ENCODE measurements at regions not wholly inside any gene's neighbourhood (a gene's known extent, or its start where the extent isn't known, plus 50 kb on each side); places are given as distances from the start of the nearest gene placed in this dataset.
"Not testable (repeated sequence)": the region's sequence is repeated elsewhere in the genome, so short reads cannot be mapped to it uniquely, and the experiment has no call there.

DNA sequence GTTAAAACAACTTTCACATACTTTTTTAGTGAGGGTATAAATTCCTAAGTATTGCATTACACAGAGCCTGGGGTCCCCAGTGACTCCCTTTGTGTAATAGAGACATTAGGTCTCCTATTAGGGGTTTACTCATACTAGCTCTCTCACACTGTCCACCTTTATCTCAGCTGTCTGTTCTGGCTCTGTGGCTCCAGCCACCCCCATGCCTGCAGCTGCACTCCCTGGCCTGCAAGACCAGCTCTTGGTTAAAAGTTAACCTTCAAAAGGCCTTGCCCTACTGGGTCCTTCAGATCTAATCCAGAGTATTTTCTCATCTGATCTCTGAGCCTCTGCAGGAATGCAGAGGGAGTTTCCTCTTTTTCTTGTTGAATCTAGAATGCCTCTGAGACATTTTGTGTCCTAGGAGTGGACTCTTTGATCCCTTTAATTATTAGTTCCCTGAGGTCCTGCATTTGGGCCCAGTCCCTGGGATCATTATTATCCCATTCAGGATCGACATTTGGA, 280.9 kb downstream of the PYDC2 start:
- not testable (repeated sequence) for DNase-seq (ENCODE audit: low spot score)

DNA sequence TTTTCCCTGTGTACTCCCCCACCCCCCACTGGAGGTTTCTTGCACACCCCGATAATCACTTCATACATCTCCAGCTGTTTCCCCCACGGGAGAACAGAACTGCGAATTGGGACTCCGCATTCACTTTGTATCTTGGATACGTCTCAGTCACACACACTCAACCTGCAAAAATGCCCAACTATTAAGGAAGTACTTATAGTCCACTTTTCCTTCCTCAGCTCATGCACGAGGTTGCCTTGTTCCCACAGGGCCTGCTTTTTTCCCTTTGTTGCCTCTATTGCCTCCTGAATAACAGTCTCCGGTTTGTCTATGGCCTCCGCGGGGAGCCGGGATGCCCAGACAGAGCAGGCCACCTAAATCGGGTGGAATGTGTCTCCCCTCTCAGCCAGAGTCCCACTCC, 282.3 kb downstream of the PYDC2 start:
- no peak for DNase-seq (ENCODE audit: low spot score)

GRCh38 chr3:191750618-191751017, 289.7 kb downstream of the PYDC2 start:
- no peak for DNase-seq (ENCODE audit: low spot score)

DNA sequence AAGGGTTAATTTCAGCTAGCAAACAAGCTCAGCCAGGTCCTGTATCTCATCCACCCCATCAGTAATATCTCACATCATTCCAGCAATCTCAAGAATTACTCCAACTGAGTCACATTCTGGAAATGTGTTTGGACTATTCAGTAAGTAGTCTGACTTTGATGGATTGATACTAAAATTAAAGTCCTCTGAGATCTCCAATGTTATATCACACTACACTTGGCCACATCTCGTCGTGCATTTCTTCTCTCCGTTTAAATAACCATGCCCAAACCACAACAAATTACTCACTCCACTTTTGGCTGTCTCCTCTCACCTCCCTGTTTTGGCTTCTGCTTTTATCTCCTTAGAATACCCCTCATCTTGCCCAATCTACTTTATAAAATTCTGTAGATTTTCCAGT, 292.2 kb downstream of the PYDC2 start:
- no peak for DNase-seq (ENCODE audit: low spot score)

GRCh38 chr3:191761906-191762305, 300.9 kb downstream of the PYDC2 start:
- DNase-seq (ENCODE audit: low spot score), result no peak

- DNase-seq (ENCODE audit: low spot score), result peak; percentile 87
Measured at GRCh38 chr3:191762323-191762960, 301.5 kb downstream of the PYDC2 start.

DNA sequence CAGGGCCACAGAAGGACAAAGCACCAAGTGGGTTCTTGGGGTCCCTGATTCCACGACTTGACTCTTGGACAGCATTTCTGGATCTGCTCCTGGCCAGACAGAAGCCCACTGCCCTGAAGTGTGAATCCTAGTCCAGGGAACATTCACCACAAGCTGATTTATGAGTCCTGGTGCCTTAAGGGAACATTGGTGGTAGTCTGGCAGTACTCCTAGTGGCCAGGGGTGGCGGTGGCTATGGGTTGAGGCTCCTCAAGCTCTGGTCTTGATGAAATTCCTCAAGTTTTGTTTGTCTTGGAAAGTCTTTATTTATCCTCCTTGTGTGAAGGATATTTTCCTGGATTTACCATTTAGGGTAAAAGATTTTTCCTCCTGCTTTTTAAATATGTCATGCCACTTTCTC, 307.5 kb downstream of the PYDC2 start:
- no peak for DNase-seq (ENCODE audit: low spot score)

DNA sequence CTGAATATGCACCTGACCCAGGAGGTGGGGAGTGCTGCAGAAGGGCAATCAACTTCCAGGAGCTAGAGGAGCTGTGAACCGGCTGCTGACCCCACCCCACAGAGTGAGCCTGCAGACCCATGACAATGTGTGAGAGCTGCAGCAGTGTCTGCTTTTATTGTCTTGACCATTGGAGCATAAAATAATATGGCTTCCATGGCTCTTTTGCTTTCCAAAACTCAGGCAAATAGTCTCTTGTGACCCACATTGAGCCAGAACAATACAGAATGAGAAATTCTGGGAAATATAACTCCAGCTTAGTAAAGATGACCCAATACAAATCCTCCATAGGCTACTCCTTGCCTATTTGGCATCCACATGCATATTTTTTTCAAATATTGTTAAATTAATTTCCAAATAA, 309.6 kb downstream of the PYDC2 start:
- DNase-seq (ENCODE audit: low spot score), result no peak

GRCh38 chr3:191774485-191774884, 313.5 kb downstream of the PYDC2 start:
- peak; percentile 89 for DNase-seq (ENCODE audit: low spot score)

DNA sequence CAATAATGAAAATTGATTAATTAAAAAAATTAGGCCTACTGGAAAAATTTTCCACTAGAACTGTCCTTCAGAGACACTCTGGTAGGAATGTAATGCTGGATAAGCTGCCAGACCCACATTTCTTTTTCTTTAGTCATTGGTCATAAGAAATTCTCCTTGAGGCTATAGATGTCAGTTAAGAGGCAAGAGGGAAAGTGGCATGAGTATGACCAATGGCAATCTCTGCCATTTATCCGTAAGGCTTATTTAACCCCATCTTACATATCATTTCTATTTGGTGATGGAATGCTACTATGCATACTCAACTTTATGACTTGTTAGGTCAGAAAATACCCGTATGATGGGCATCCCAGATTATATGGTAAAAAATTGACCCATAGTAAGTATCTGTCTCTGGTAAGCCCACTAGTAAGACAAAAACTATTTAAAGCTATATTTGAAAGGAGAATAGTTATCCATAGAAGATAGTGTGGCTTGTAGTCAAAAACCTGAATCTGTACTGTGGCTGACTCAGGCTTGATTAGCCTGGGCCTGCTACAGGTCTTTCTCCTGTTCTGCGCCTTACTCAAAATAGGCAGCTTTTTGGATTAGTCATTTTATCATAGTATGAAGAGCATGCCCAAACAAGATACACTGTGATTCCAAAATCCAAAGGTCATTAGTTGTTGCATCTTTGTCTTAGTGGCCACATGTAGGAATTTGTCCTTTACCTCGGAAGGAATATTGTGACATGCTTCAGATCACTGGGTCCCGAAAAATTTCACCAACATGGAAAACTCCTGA, 314.7 kb downstream of the PYDC2 start:
- DNase-seq (ENCODE audit: low spot score), result peak; percentile 26

DNA sequence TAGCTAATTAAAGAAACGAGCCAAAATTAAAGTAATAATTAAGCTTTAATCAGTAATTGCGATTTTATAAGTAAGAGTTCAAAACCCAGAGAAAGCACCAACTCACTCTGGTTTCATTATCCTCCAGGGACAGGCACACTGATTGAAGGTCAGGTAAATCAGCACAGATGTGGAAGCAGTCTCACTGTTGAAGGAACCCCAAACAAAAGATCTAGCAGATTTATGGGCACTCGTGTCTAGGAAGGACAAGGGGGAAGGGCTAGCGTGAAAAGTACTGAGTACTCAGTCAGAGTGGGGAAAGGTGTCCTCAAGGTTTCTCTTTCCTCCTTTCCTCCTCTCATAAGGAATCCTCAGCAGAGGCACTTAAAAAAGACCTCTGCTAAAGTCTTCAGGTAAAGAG, 320.1 kb downstream of the PYDC2 start:
- DNase-seq (ENCODE audit: low spot score), result no peak

GRCh38 chr3:191783024-191783423, 322.1 kb downstream of the PYDC2 start:
- DNase-seq (ENCODE audit: low spot score), result no peak

DNA sequence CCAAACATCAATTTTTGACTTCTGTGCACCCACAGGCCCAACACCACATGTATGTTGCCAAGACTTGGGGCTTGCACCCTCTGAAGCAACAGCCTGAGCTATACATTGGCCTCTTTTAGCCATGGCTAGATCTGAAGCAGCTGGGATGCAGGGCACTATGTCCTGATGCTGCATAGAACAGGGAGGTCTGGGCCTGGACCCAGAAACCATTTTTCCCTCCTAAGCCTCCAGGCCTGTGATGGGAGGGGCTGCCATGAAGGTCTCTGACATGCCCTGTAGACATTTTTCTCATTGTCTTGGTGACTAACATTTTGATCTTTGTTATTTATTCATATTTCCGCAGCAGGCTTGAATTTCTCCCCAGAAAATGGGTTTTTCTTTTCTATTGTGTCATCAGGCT, 330.0 kb downstream of the PYDC2 start:
- DNase-seq (ENCODE audit: low spot score), result no peak

- no peak for DNase-seq (ENCODE audit: low spot score)
Measured at GRCh38 chr3:191792580-191792979, 331.6 kb downstream of the PYDC2 start.

DNA sequence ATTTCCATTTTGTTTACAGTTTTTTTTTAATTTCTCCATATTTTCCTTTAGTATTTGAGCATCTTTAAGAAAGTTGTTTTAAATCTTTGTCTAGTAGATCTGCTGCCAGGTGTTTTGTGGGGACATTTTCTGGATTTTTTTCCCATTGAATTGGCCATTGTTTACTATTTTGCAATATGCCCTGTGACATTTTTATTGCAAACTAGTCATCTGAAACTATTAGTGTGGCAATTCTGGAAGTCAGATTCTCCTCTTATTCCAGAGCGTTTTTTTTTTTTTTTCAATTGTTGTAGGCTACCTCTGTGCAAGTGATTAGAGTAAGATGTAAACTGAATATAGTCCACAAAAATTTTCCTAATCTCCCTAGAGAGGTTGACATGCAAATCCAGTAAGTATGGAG, 334.2 kb downstream of the PYDC2 start:
- DNase-seq (ENCODE audit: low spot score), result no peak

DNA sequence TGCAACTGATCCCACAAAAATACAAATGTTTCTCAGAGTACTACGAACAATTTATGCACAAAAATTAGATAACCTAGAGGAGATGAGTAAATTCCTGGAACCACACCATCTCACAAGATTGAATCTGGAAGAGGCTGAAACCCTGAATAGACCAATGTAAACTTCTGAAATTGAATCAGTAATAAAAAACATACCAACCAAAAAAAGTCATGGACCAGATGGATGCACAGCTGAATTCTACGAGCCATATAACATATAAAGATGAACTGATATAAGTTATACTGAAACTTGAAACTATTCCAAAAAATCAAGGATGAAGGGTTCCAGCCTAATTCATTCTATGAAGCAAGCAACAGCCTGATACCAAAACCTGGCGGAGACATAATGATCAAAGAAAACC, 336.3 kb downstream of the PYDC2 start:
- no peak for DNase-seq (ENCODE audit: low spot score)

GRCh38 chr3:191802671-191803070, 341.7 kb downstream of the PYDC2 start:
- no peak for DNase-seq (ENCODE audit: low spot score)

GRCh38 chr3:191804935-191805334, 344.0 kb downstream of the PYDC2 start:
- DNase-seq (ENCODE audit: low spot score), result no peak

GRCh38 chr3:191808073-191808472, 347.1 kb downstream of the PYDC2 start:
- no peak for DNase-seq (ENCODE audit: low spot score)

DNA sequence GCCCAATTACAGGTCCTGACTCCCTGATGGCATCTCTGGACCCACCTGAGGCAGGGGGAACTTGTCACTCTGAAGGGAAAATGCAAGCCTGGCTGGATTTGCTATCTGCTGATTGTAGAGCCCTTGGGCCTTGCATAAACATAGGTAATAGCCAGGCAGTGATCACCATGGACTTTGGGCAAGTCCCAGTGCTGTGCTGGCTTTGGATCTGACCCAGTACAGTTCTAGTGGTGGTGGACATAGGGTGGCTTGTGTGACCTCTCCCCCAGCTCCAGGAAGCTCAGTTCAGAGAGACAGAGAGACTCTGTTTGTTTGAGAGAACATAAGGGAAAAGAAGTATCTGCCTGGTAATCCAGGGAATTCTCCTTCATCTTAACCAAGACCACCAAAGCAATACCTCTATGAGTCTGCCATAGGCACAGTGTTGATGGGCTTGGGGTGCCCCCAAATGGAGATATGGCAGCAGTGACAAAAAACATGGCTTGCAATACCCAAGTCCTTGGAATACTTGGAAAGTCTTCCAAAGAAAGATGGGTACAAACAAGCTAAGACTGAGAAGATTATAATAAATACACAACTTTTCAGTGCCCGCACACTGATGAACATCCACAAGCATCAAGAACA, 348.5 kb downstream of the PYDC2 start:
- DNase-seq (ENCODE audit: low spot score), result no peak

- DNase-seq (ENCODE audit: low spot score), result no peak
Measured at GRCh38 chr3:191813245-191813644, 352.3 kb downstream of the PYDC2 start.

DNA sequence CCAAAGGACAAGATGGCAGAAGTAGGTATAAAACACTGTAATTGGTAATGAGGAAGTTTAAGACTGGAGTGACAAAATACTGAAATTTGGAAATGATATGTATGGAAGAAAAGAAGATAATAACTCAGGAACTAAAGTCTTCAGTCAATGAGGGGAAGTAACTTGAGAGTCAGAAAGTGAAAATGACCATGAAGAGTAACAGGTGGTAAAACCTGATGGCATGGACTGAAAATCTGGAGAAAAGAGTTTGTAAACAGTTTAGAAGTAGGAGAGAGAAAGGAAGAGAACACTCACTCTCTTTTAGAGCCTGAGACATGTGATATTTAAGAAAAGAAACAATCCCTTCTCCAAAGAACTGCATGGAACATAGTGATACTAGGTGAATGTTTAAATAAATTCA, 387.9 kb downstream of the PYDC2 start:
- no peak for DNase-seq (ENCODE audit: low spot score)

GRCh38 chr3:191859531-191859930, 398.6 kb downstream of the PYDC2 start:
- DNase-seq (ENCODE audit: low spot score), result no peak

Data from H4 (cell line).